ENCODE measurements at regions not wholly inside any gene's neighbourhood (a gene's known extent, or its start where the extent isn't known, plus 50 kb on each side); places are given as distances from the start of the nearest gene placed in this dataset.

DNA sequence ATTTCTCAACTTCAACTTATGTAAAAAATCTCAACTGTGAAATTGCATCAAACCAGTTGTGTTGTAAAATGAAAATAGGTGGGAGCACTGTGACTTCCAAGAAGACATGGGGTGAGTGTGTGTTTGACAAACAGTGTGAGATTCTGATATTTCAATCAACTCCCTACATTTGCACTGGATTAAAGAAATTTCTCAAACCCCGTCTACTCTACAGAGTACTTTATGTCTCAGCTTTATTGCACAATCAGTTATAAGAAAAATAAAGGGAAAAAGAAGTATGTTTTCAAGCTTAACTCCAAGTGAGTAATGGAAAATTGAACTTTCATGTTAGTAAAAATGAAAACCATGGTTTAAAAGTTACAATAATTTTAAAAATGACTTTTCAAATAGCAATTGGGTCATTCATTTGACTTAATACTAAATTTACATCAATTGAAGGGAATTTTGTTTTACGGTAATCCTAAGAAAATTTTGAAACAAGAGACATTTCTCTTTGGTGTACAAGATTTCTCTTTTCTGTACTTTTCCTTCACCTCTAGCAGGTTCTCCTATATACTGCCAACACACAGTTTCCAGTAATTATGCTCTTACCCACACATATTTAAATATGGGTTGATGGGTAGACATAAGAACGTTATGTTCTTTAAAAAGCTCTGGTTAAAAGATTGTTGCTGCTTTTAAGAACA lies 80.3 kb downstream of the CDO1 start:
- Histone ChIP-seq H3K27ac (no peak overlapping the region), H3K36me3 (no peaks in the 10 kb centered on the region), H3K4me3 (no peak overlapping the region), H3K9me3 (no peaks in the 10 kb centered on the region), H3K27me3 (no peaks in the 10 kb centered on the region), H3K4me1 (no peaks in the 10 kb centered on the region)
- TF ChIP-seq CTCF (IDR thresholded peaks at IDR 0.05) (no peak), POLR2AphosphoS5 (IDR thresholded peaks at IDR 0.05) (no peak)
- peak; percentile 44 for ATAC-seq
- 56 to 74% methylated on average over 3 of the region's 3 CpGs for WGBS, 2 donors (ENCODE audit: low coverage in 1 of 2)

DNA sequence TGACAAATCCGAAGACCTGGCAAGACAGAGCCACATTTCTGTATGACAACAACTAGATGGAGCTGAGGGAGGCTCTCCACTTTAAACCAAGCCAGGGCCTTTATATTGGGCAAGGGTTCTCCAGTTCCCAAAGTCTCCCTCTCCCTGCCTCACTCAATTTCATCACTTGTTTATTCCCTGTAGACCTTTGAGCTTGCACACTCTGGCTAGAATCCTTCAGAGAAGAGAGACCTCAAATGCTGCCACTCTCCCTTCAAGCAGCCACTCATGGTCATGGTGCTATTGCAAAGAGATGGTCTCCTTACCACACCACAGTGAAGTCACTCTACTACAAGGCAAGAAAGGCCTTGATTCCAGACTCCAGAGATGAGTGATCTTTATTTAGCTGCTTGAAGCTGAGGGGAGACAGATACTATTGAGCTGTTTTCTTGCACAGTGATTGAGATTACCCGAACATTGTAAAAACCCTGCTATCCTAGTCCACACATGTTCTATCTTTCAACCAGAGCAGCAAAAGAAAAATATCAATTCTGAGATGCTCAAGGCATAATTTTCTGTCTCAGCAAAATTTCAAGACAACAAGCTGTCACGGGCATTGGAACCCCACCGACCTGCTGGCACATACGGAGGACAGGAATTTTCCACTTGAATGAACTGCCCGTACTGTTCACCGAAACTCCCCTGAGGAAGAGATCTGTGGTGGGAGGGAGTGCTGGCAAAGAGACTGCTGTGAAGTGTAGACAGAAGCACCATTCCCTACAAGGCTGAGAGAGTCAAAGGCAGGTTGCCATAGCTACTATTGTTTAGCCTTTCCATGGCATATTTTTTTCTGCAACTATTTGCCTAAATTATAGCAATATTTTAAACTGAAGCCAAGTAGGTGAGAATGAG lies 81.1 kb downstream of the CDO1 start:
- TF ChIP-seq POLR2A (IDR thresholded peaks at IDR 0.05) (no peak), POLR2AphosphoS5 (IDR thresholded peaks at IDR 0.05) (no peak), EP300 (IDR thresholded peaks at IDR 0.05) (no peak), CTCF (IDR thresholded peaks at IDR 0.05) (no peak)
- 44 to 61% methylated on average over 7 of the region's 7 CpGs for WGBS, 2 donors (ENCODE audit: low coverage in 1 of 2)
- Histone ChIP-seq H3K4me3 (no peak overlapping the region), H3K27ac (no peak overlapping the region), H3K9me3 (no peaks in the 10 kb centered on the region), H3K4me1 (no peaks in the 10 kb centered on the region), H3K36me3 (no peaks in the 10 kb centered on the region), H3K27me3 (no peaks in the 10 kb centered on the region)
- ATAC-seq, result peak; percentile 64

GRCh38 chr5:115733607-115734006 lies 82.9 kb downstream of the CDO1 start:
- H3K27ac ChIP-seq, result no peak overlapping the region
- no peak for ATAC-seq
- no peak for TF ChIP-seq POLR2A (IDR thresholded peaks at IDR 0.05)
- TF ChIP-seq POLR2AphosphoS5 (IDR thresholded peaks at IDR 0.05), result no peak
- TF ChIP-seq CTCF (IDR thresholded peaks at IDR 0.05), result no peak
- no peak for TF ChIP-seq EP300 (IDR thresholded peaks at IDR 0.05)
- WGBS, 2 donors (ENCODE audit: low coverage in 1 of 2), result 65% methylated on average over 2 of the region's 2 CpGs; no CpG with 5 or more reads in 1 of the 2 donors
- H3K36me3 ChIP-seq, result no peaks in the 10 kb centered on the region
- no peaks in the 10 kb centered on the region for H3K4me1 ChIP-seq
- peaks cover 0 to 12% (median 0%) of the 10 kb centered on the region in 3 donors for H3K9me3 ChIP-seq
- H3K27me3 ChIP-seq, result no peaks in the 10 kb centered on the region
- H3K4me3 ChIP-seq, result no peak overlapping the region

DNA sequence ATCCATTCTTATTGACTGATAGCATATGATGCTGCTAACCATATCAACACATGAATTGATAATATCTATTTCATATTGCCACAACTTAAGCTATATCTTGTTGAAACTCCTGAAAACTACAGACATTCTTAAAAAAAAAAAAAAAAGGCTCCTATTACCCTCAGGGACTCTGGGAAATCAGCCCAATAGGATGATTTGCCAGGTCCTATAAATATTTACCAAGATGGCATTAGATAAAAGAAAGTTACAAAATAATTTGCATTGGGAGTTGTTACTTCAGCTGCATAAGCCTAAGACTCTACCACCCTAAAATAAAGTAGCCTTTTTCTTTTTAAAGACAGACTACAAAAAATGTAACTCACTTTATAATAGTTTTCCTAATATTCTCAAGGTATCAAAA lies 84.4 kb downstream of the CDO1 start:
- Histone ChIP-seq H3K36me3 (no peaks in the 10 kb centered on the region), H3K27me3 (no peaks in the 10 kb centered on the region), H3K4me3 (no peak overlapping the region), H3K9me3 (peaks cover 0 to 13% (median 0%) of the 10 kb centered on the region in 3 donors), H3K27ac (no peak overlapping the region), H3K4me1 (no peaks in the 10 kb centered on the region)
- TF ChIP-seq POLR2A (IDR thresholded peaks at IDR 0.05) (no peak), POLR2AphosphoS5 (IDR thresholded peaks at IDR 0.05) (no peak), EP300 (IDR thresholded peaks at IDR 0.05) (no peak), CTCF (IDR thresholded peaks at IDR 0.05) (no peak)
- no peak for ATAC-seq

GRCh38 chr5:115725522-115725921 lies 90.9 kb downstream of the CDO1 start:
- no peak for ATAC-seq
- TF ChIP-seq EP300 (IDR thresholded peaks at IDR 0.05) (no peak), POLR2AphosphoS5 (IDR thresholded peaks at IDR 0.05) (no peak), POLR2A (IDR thresholded peaks at IDR 0.05) (no peak), CTCF (IDR thresholded peaks at IDR 0.05) (no peak)
- 89 to 92% methylated on average over 1 of the region's 1 CpG for WGBS, 2 donors (ENCODE audit: low coverage in 1 of 2)
- no peaks in the 10 kb centered on the region for H3K36me3 ChIP-seq
- no peak overlapping the region for H3K27ac ChIP-seq
- H3K4me1 ChIP-seq, result peaks cover 0 to 3% (median 0%) of the 10 kb centered on the region in 3 donors
- H3K9me3 ChIP-seq, result peaks cover 0 to 13% (median 0%) of the 10 kb centered on the region in 3 donors
- no peak overlapping the region for H3K4me3 ChIP-seq
- H3K27me3 ChIP-seq, result no peaks in the 10 kb centered on the region
